Endodermal cell (in vitro differentiated cells): ENCODE measurements at regions not wholly inside any gene's neighbourhood (a gene's known extent, or its start where the extent isn't known, plus 50 kb on each side); places are given as distances from the start of the nearest gene placed in this dataset.

Experiments
- DNase-seq: peaks from one replicate; pipeline ENCODE4 v3.0.0-alpha.2; 2017
- H3K27ac ChIP-seq: 2 replicates; pipeline ENCODE4 v1.5.1; 2013; ENCODE audit warnings: mild to moderate bottlenecking, low read depth, low read length, moderate library complexity
- H3K27me3 ChIP-seq: 2 replicates; pipeline ENCODE4 v1.6.1; 2013; ENCODE audit warnings: mild to moderate bottlenecking, low read length, moderate library complexity; ENCODE audit not compliant: insufficient read depth, control insufficient read depth, poor library complexity, severe bottlenecking
- H3K36me3 ChIP-seq: 2 replicates; pipeline ENCODE4 v1.7.0; 2013; ENCODE audit warnings: mild to moderate bottlenecking, low read length, moderate library complexity; ENCODE audit not compliant: control insufficient read depth, insufficient read depth
- H3K4me1 ChIP-seq: one replicate; pipeline ENCODE4 v1.7.0; 2013; ENCODE audit warnings: low read length; ENCODE audit not compliant: control insufficient read depth, insufficient read depth
- H3K4me3 ChIP-seq: 2 replicates; pipeline ENCODE4 v1.5.1; 2013; ENCODE audit warnings: mild to moderate bottlenecking, low read length, moderate library complexity
- H3K9ac ChIP-seq: 2 replicates; pipeline ENCODE4 v1.6.1; 2013; ENCODE audit warnings: mild to moderate bottlenecking, low read length, moderate library complexity; ENCODE audit not compliant: poor library complexity, severe bottlenecking; ENCODE audit errors: extremely low read depth
- H3K9me3 ChIP-seq: 2 replicates; pipeline ENCODE4 v1.6.1; 2013; ENCODE audit warnings: mild to moderate bottlenecking, low read length, moderate library complexity; ENCODE audit not compliant: control insufficient read depth
- H3K27ac Mint-ChIP-seq: 2 replicates; pipeline ENCODE4 v1.8.0; 2020; ENCODE audit warnings: mixed read lengths
- H3K27me3 Mint-ChIP-seq: 2 replicates; pipeline ENCODE4 v1.8.0; 2021; ENCODE audit warnings: mild to moderate bottlenecking, mixed read lengths; ENCODE audit not compliant: insufficient read depth
- H3K36me3 Mint-ChIP-seq: 2 replicates; pipeline ENCODE4 v1.8.0; 2020; ENCODE audit warnings: low read depth, mixed read lengths
- H3K4me1 Mint-ChIP-seq: 2 replicates; pipeline ENCODE4 v1.8.0; 2020; ENCODE audit warnings: mixed read lengths
- H3K4me3 Mint-ChIP-seq: 2 replicates; pipeline ENCODE4 v1.8.0; 2020; ENCODE audit warnings: mild to moderate bottlenecking, moderate library complexity, mixed read lengths
- H3K9me3 Mint-ChIP-seq: 2 replicates; pipeline ENCODE4 v1.8.0; 2020; ENCODE audit warnings: mild to moderate bottlenecking, mixed read lengths
- WGBS, 2 experiments: methylation state at CpG; one replicate each; pipeline versions ENCODE4 v1.1.5 to v1.1.7; 2013; ENCODE audit warnings: missing lambda C conversion rate in 2 of 2, mixed read lengths in 1 of 2; ENCODE audit not compliant: insufficient coverage in 1 of 2, insufficient read length in 1 of 2; 5-methylcytosine and 5-hydroxymethylcytosine counted together
- TF ChIP-seq, protein P1 (sequence below): fragments of 200-600 bp; sonication (generic); conservative IDR thresholded peaks from 2 replicates; pipeline ENCODE4 v1.5.0; 2021; ENCODE audit warnings: antibody characterized with exemption, mild to moderate bottlenecking

DNA sequence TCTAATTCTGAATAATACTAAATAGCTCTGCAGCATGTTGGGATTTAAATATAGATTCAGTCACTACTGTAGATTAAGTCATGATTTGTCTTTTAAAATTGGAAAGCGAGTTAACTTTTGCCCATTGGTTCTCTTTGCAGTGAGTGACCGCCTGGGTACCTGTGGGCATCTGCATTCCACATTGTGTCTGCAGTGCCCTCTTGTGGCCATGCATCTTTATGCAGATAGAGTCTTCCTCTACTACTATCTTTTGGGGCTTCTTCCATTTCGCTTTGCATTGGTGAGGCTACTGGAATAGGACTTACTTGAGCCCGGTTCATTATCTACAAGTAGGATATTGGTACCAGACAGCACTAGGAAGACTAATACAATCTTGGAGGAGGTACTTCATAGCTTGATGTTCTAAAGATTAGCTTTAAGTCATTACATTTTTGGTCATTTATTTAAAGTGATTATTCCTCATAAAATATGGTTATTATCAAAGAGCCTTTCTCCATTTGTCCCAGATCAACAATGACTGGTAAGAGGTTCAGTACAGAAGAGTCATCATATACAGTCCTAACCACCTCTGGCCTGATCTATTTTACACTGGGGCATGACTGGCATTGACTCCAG lies 203.0 kb downstream of the SOCS6 start:
- peak; percentile 90 for DNase-seq
- H3K4me3 ChIP-seq: no peak overlapping the region
- H3K4me1 ChIP-seq: no peaks in the 10 kb centered on the region
- H3K9me3 Mint-ChIP-seq: no peaks in the 10 kb centered on the region
- no peaks in the 10 kb centered on the region for H3K36me3 Mint-ChIP-seq
- TF ChIP-seq, protein P1, sequence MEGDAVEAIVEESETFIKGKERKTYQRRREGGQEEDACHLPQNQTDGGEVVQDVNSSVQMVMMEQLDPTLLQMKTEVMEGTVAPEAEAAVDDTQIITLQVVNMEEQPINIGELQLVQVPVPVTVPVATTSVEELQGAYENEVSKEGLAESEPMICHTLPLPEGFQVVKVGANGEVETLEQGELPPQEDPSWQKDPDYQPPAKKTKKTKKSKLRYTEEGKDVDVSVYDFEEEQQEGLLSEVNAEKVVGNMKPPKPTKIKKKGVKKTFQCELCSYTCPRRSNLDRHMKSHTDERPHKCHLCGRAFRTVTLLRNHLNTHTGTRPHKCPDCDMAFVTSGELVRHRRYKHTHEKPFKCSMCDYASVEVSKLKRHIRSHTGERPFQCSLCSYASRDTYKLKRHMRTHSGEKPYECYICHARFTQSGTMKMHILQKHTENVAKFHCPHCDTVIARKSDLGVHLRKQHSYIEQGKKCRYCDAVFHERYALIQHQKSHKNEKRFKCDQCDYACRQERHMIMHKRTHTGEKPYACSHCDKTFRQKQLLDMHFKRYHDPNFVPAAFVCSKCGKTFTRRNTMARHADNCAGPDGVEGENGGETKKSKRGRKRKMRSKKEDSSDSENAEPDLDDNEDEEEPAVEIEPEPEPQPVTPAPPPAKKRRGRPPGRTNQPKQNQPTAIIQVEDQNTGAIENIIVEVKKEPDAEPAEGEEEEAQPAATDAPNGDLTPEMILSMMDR: peak; percentile 92
- no peaks in the 10 kb centered on the region for H3K9me3 ChIP-seq
- H3K27ac ChIP-seq: no peak overlapping the region
- no peak overlapping the region for H3K4me3 Mint-ChIP-seq
- no peak overlapping the region for H3K9ac ChIP-seq
- WGBS, 2 experiments: 43 to 53% methylated on average over 3 to 4 of the region's 4 CpGs
- no peak overlapping the region for H3K27ac Mint-ChIP-seq
- H3K4me1 Mint-ChIP-seq: no peaks in the 10 kb centered on the region
- no peaks in the 10 kb centered on the region for H3K27me3 ChIP-seq
- no peaks in the 10 kb centered on the region for H3K27me3 Mint-ChIP-seq
- no peaks in the 10 kb centered on the region for H3K36me3 ChIP-seq

DNA sequence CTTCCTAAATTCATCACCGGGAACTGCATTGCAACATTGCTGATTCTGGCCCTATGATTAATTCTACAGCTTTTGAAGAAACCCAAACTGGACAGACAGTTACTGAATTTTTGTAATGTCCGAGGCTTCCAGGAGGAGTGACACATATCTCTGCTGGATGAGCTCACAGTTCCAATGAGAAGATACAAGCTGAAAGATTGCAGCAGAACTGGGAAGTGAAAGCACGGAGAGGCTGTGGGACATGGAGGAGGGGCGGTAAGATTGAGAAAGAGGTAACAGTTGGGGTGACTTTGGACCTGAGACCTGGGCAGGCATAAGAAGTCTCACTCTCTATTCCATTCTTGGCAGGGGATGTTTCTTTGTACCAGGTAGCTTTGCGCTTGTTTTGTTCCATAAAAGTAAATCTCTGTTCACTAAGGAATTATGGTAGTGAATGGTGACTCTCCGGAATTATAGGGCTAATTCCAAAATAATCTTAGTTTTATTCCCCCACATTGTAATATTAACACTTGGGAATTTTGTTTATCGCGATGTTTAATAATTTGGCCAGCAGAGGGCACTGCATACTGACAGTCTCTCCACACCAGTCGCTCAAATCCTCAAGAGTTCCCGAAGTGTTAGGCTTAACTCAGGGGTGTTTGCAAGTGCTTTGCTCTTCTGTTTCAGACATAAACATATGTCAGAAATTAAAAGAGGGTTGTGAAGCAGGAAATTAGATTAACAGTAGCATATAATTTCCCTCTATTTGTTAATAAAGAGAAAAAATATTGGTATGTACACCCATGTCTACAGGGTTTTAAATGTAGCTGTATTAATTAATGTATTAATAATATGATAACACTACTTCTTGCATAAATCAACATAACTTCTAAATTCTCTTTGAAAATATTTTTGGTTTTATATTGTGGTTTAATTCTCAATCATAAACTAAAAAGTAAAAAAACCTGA lies 201.4 kb downstream of the SOCS6 start:
- Mint-ChIP-seq H3K9me3 (no peaks in the 10 kb centered on the region), H3K27me3 (peaks cover 1% of the 10 kb centered on the region), H3K4me3 (no peak overlapping the region), H3K4me1 (no peaks in the 10 kb centered on the region), H3K27ac (no peak overlapping the region), H3K36me3 (no peaks in the 10 kb centered on the region)
- Histone ChIP-seq H3K4me3 (no peak overlapping the region), H3K4me1 (no peaks in the 10 kb centered on the region), H3K9me3 (no peaks in the 10 kb centered on the region), H3K36me3 (no peaks in the 10 kb centered on the region), H3K9ac (no peak overlapping the region), H3K27ac (no peak overlapping the region), H3K27me3 (no peaks in the 10 kb centered on the region)
- WGBS, 2 experiments: 30 to 32% methylated on average over 7 to 9 of the region's 10 CpGs
- TF ChIP-seq, protein P1: peak; percentile 87
- peak; percentile 75 for DNase-seq

DNA sequence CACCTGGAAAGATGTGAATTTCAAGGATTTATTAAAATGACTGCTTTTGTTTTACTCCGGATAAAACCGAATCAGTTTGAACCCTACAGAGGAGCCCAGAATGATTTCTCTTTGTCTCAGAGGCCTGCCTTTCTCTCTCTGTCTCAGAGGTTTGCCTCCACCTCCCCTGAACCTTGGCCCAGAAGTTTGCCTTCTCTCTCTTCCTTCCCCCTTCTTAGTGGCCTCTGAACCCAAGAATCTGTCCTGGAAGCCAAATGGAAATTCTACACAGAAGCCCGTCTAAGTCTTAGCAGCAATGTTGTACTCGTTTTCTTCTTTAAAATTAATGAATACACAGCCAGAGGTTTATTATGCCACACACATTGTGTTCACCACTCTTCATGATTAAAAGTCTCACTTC lies 200.7 kb downstream of the SOCS6 start:
- no peaks in the 10 kb centered on the region for H3K4me1 Mint-ChIP-seq
- 63 to 67% methylated on average over 4 of the region's 4 CpGs for WGBS, 2 experiments

More for the DNA sequence above, 200.7 kb downstream of the SOCS6 start:
- no peaks in the 10 kb centered on the region for H3K36me3 Mint-ChIP-seq
- H3K4me3 Mint-ChIP-seq: no peak overlapping the region
- H3K27ac Mint-ChIP-seq: no peak overlapping the region
- Histone ChIP-seq H3K27ac (no peak overlapping the region), H3K4me3 (no peak overlapping the region), H3K27me3 (no peaks in the 10 kb centered on the region), H3K9me3 (no peaks in the 10 kb centered on the region), H3K9ac (no peak overlapping the region), H3K4me1 (no peaks in the 10 kb centered on the region), H3K36me3 (no peaks in the 10 kb centered on the region)
- DNase-seq: no peak
- no peaks in the 10 kb centered on the region for H3K9me3 Mint-ChIP-seq
- peaks cover 1% of the 10 kb centered on the region for H3K27me3 Mint-ChIP-seq
- TF ChIP-seq, protein P1: no peak
